ENCODE measurements at regions not wholly inside any gene's neighbourhood (a gene's known extent, or its start where the extent isn't known, plus 50 kb on each side); places are given as distances from the start of the nearest gene placed in this dataset.

DNA sequence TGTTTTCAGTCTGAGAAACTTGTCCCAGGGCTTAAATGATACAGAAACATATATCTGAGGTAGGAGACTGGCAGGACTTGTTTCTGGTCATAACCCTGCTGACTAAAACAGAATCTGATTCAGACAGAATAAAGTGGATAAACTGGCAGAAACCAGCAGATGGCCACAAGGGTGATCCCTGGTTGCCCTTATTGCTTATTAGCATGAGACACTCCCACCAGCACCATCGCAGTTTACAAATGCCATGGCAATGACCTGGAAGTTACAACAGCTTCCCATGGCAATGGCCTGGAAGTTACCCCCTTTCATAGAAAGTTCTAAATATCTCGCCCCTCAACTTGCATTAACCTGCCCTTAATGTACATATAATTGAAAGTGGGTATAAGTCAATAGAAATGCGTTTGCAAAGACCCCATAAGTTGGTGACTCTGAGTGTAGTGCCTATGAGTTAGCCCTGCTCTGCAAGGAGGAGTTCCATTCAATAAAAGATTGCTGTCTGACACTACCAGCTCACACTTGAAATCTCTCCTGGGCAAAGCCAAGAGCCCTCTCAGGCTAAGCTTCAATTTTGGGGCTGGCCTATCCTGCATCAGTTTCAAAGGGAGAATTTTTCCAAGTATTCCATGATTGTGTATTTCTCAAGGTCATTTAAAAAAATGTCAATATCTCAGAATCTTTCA is 52.9 kb upstream of the PAGE5 start:
- Histone ChIP-seq H3K4me1 (ENCODE audit: control insufficient read depth, insufficient read depth, low read length) (no peaks in the 10 kb centered on the region), H3K9ac (ENCODE audit: low read length) (no peak overlapping the region), H3K4me3 (ENCODE audit: low read length) (no peak overlapping the region), H3K27me3 (replicated peaks; ENCODE audit: control insufficient read depth, insufficient read depth, low read length) (peaks cover 11% of the 10 kb centered on the region), H3K9me3 (ENCODE audit: control insufficient read depth, low read length) (peaks cover 4% of the 10 kb centered on the region), H3K36me3 (ENCODE audit: control insufficient read depth, insufficient read depth, low read length, severe bottlenecking) (no peaks in the 10 kb centered on the region)
- DNase-seq (ENCODE audit: low read depth), result no peak

DNA sequence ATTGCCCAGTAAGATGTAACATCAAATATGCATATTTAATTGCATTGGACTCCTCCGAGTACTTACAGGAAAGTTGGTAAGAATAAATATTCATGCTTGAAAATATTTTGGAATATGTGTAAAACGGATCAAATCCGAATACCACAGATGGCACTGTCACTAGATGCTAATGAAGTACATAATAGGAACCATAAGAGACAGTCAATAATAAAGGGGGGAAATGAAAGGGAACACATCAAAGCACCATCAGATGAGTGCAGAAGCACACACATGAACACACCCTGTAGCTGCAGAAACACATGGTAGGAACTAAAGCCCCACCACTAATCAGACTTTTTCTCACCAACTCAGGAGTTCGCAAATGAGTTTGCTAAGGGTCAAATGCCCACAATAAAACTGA is 52.2 kb upstream of the PAGE5 start:
- Histone ChIP-seq H3K27me3 (replicated peaks; ENCODE audit: control insufficient read depth, insufficient read depth, low read length) (peaks cover 10% of the 10 kb centered on the region), H3K9ac (ENCODE audit: low read length) (no peak overlapping the region), H3K9me3 (ENCODE audit: control insufficient read depth, low read length) (peaks cover 4% of the 10 kb centered on the region), H3K4me1 (ENCODE audit: control insufficient read depth, insufficient read depth, low read length) (no peaks in the 10 kb centered on the region), H3K4me3 (ENCODE audit: low read length) (no peak overlapping the region), H3K36me3 (ENCODE audit: control insufficient read depth, insufficient read depth, low read length, severe bottlenecking) (no peaks in the 10 kb centered on the region)
- DNase-seq (ENCODE audit: low read depth), result no peak

DNA sequence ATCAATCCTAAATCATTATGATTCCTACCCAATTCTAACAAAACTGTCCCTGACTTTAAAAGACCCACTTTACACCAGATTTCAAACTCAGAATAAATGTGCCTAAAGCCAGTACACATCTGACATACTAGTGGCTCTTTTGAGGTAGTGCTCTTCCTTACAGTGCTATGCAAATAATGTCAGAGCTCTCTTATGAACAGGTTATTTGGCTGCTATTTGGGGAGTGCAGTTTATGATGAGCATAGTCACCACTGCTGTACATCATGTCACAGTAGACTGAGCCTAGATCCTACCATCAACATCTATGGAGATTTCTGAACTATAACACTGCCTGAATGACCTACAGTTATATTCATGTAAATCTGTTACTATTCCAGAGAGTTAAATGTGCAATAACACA is 50.4 kb upstream of the PAGE5 start:
- H3K4me3 ChIP-seq (ENCODE audit: low read length), result no peak overlapping the region
- H3K9me3 ChIP-seq (ENCODE audit: control insufficient read depth, low read length), result peaks cover 4% of the 10 kb centered on the region
- no peaks in the 10 kb centered on the region for H3K4me1 ChIP-seq (ENCODE audit: control insufficient read depth, insufficient read depth, low read length)
- H3K36me3 ChIP-seq (ENCODE audit: control insufficient read depth, insufficient read depth, low read length, severe bottlenecking), result no peaks in the 10 kb centered on the region
- no peak overlapping the region for H3K9ac ChIP-seq (ENCODE audit: low read length)
- DNase-seq (ENCODE audit: low read depth), result no peak
- H3K27me3 ChIP-seq (replicated peaks; ENCODE audit: control insufficient read depth, insufficient read depth, low read length), result peaks cover 10% of the 10 kb centered on the region
